Ovary (tissue), 7 donors: ENCODE measurements at regions not wholly inside any gene's neighbourhood (a gene's known extent, or its start where the extent isn't known, plus 50 kb on each side); places are given as distances from the start of the nearest gene placed in this dataset.

Experiments
- DNase-seq, 5 donors: peaks; one replicate each; pipeline ENCODE4 v3.0.0-alpha.2; 2019 to 2020
- H3K27ac ChIP-seq, 2 donors: fragments of 200-600 bp; one replicate each; pipeline versions ENCODE4 v1.5.1 to v1.8.0; 2019 to 2022
- H3K27me3 ChIP-seq: fragments of 200-600 bp; one replicate; pipeline ENCODE4 v1.8.0; 2022
- H3K36me3 ChIP-seq: fragments of 200-600 bp; sonication (generic); one replicate; pipeline ENCODE4 v1.5.1; 2019
- H3K4me1 ChIP-seq: one replicate; pipeline ENCODE4 v1.8.1; 2013; ENCODE audit warnings: mild to moderate bottlenecking, moderate library complexity; ENCODE audit not compliant: insufficient read depth
- H3K4me3 ChIP-seq: fragments of 200-600 bp; sonication (generic); one replicate; pipeline ENCODE4 v1.5.1; 2017
- H3K9me3 ChIP-seq, 2 donors: fragments of 200-600 bp in 1 of 2; sonication (generic) in 1 of 2; one replicate each; pipeline versions ENCODE4 v1.5.1 to v1.8.1; 2013 to 2019; ENCODE audit warnings: mild to moderate bottlenecking in 1 of 2, moderate library complexity in 1 of 2
- EP300 ChIP-seq: sonication (generic); formaldehyde crosslinking; IDR thresholded peaks from one replicate; pipeline ENCODE4 v1.6.1; 2017; ENCODE audit warnings: antibody characterized with exemption
- POLR2A ChIP-seq: fragments of 450-650 bp; IDR thresholded peaks from one replicate; pipeline ENCODE4 v1.6.1; 2017; ENCODE audit warnings: antibody characterized with exemption, mild to moderate bottlenecking, moderate library complexity
- WGBS, 3 donors: extraction: QIAGEN DNeasy Blood & Tissue Kit in 1 of 3; methylation state at CpG; one replicate each; pipeline versions ENCODE4 v1.1.5 to v1.1.7; 2013 to 2017; 5-methylcytosine and 5-hydroxymethylcytosine counted together
- intact Hi-C, 4 donors: fragments of 100-400 bp; cut with DNase I; formaldehyde crosslinking; loops; one replicate each; pipeline versions ENCODE4 v1.11.0 to v1.15.1; 2022 to 2023
- TF ChIP-seq, protein P1 (sequence below), 3 donors: fragments of 450-650 bp in 2 of 3; fragments of 200-600 bp in 1 of 3; IDR thresholded peaks; one replicate each; pipeline versions ENCODE4 v1.5.1 to v1.8.0; 2016 to 2022; ENCODE audit warnings: antibody characterized with exemption in 3 of 3, mild to moderate bottlenecking in 1 of 3
- donor health status: DM: no; HTN: no; CAD: no; lungs with moderate emphysema.
- donor health status: DM: no; HTN: no; CAD: no.
- donor health status: Bipolar disorder and iron deficiency.
- donor health status: DM: no; HTN: no; CAD: no.
- donor health status: DM: yes; HTN: yes; CAD: no.

DNA sequence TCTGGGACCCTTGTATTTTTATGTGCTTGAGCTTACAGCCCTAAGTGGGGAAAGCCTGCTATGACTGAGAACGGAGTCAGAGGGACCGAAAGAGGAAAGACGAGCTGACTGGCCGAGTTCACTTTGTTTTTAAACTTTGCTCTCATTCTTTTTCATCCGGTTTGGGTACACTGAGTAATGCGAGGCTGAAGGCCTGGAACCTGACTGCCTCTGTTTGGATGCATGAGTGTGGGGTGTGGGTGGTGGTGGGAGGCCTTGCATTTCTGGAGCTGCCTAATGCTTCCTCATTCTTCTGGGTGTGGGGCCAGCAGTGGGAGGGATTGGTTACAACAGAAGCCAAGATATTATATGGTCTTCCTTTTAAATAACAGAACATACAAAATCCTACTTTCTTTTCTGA is 155.5 kb downstream of the BUB3 start:
- H3K27me3 ChIP-seq = no peaks in the 10 kb centered on the region
- no peaks in the 10 kb centered on the region for H3K9me3 ChIP-seq
- intact Hi-C loops = no loop called here
- DNase-seq = no peak
- no peaks in the 10 kb centered on the region for H3K4me1 ChIP-seq
- H3K4me3 ChIP-seq = no peak overlapping the region
- H3K36me3 ChIP-seq = no peaks in the 10 kb centered on the region
- H3K27ac ChIP-seq = no peak overlapping the region
- no peak for TF ChIP-seq EP300
- TF ChIP-seq, protein P1, sequence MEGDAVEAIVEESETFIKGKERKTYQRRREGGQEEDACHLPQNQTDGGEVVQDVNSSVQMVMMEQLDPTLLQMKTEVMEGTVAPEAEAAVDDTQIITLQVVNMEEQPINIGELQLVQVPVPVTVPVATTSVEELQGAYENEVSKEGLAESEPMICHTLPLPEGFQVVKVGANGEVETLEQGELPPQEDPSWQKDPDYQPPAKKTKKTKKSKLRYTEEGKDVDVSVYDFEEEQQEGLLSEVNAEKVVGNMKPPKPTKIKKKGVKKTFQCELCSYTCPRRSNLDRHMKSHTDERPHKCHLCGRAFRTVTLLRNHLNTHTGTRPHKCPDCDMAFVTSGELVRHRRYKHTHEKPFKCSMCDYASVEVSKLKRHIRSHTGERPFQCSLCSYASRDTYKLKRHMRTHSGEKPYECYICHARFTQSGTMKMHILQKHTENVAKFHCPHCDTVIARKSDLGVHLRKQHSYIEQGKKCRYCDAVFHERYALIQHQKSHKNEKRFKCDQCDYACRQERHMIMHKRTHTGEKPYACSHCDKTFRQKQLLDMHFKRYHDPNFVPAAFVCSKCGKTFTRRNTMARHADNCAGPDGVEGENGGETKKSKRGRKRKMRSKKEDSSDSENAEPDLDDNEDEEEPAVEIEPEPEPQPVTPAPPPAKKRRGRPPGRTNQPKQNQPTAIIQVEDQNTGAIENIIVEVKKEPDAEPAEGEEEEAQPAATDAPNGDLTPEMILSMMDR (IDR thresholded peaks at IDR 0.05) = no peak
- no peak for TF ChIP-seq POLR2A
- WGBS, 3 donors = 28 to 51% (median 41%) methylated on average over 6 of the region's 6 CpGs

DNA sequence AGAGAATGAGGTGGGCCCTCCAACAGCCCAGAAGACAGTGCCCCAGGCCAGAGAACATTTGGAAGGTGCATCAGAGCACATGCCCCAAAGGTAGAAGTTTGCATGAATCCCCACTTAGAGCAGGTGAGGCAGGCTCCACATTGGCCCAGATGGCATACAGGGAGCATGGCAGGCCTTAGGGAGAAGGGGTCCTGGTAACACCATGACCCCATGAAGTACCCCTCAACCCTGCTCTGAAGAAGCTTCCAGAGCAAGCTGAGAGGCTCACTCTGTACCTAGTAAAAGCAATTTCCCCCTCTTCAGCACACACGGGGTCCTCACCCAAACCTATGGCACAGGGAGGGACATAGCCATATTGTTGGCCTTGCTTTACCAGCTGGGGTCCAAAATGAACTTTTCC is 162.6 kb downstream of the BUB3 start:
- H3K4me1 ChIP-seq = no peaks in the 10 kb centered on the region
- TF ChIP-seq POLR2A = no peak
- TF ChIP-seq EP300 = no peak
- TF ChIP-seq, protein P1 (IDR thresholded peaks at IDR 0.05) = no peak
- no peaks in the 10 kb centered on the region for H3K27me3 ChIP-seq
- no peak overlapping the region for H3K4me3 ChIP-seq
- H3K27ac ChIP-seq = no peak overlapping the region
- no peak for DNase-seq
- 84 to 100% (median 100%) methylated on average over 1 of the region's 1 CpG for WGBS, 3 donors
- H3K9me3 ChIP-seq = no peaks in the 10 kb centered on the region
- H3K36me3 ChIP-seq = no peaks in the 10 kb centered on the region
- intact Hi-C loops = no loop called here

DNA sequence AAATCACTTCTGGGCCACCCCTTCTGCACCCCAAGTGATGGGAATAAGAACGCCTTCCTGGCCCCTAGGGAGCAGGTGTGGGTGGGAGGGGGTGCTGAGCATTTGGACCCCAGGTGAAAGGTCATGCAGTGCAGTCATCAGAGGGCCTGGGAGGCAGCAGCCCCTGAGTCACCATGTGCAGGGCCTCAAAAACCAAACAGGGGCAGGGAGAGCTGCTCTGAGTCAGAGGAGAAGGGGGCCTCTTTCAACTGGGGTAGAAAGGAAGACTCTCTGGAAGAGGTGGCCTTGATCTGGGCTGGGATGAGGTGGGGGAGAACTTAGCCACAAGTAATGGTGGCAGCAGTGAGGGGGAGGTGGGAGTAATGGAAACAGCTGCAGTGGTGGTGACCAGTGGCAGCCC is 164.3 kb downstream of the BUB3 start:
- Histone ChIP-seq H3K4me1 (no peaks in the 10 kb centered on the region), H3K27me3 (no peaks in the 10 kb centered on the region), H3K27ac (no peak overlapping the region), H3K36me3 (no peaks in the 10 kb centered on the region), H3K4me3 (no peak overlapping the region), H3K9me3 (no peaks in the 10 kb centered on the region)
- no peak for TF ChIP-seq EP300
- TF ChIP-seq POLR2A = no peak
- TF ChIP-seq, protein P1 (IDR thresholded peaks at IDR 0.05) = no peak
- intact Hi-C loops = no loop called here
- DNase-seq = no peak
- WGBS, 3 donors = 69 to 79% (median 71%) methylated on average over 1 of the region's 1 CpG

DNA sequence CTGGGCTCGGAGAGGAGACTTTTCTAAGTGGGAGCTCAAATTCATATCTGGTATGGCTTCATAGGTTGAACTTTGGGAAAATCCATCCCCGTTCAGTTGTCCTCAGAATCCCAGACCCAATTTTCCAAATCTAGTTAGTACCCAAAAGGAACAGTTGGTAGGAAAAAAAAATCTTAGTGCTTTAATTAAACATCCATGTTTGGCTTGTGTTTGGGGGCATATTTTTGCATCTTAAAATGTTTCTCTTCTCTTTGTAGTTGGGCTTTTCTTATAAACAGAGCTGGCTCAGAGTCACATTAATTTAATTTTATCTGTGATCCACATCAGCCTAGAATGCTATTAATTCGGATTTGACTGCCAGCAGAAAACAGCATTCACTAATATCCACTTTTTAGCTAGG is 165.9 kb downstream of the BUB3 start:
- Histone ChIP-seq H3K4me3 (no peak overlapping the region), H3K9me3 (no peaks in the 10 kb centered on the region), H3K27ac (no peak overlapping the region), H3K4me1 (no peaks in the 10 kb centered on the region), H3K27me3 (no peaks in the 10 kb centered on the region), H3K36me3 (no peaks in the 10 kb centered on the region)
- 53 to 67% (median 55%) methylated on average over 3 of the region's 3 CpGs for WGBS, 3 donors
- no peak for DNase-seq
- TF ChIP-seq POLR2A (no peak), EP300 (no peak)
- TF ChIP-seq, protein P1 (IDR thresholded peaks at IDR 0.05) = no peak
- intact Hi-C loops = no loop called here

DNA sequence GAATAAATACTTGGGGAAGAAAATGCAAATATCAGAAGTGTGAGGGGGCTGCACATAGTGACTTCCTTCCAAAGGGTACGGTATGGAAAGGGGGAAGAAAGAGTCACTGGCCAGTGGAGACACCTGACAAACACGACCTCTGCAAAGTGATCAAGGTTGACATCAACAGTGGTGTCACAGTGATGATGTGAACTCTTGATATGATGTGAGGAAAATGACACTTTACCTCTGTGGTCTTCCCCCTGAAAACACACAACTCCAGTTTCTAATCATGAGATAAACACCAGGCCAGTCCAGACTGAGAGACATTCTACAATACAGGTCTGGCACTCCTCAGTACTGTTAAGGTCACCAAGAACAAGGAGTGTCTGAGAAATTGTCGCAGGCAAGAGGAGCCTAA is 169.7 kb downstream of the BUB3 start:
- Histone ChIP-seq H3K36me3 (no peaks in the 10 kb centered on the region), H3K9me3 (no peaks in the 10 kb centered on the region), H3K4me3 (no peak overlapping the region), H3K4me1 (no peaks in the 10 kb centered on the region), H3K27ac (no peak overlapping the region), H3K27me3 (no peaks in the 10 kb centered on the region)
- intact Hi-C loops = no loop called here
- no peak for TF ChIP-seq EP300
- no peak for TF ChIP-seq POLR2A
- TF ChIP-seq, protein P1 (IDR thresholded peaks at IDR 0.05) = no peak
- 76 to 81% (median 79%) methylated on average over 3 of the region's 3 CpGs for WGBS, 3 donors
- DNase-seq = no peak
